Caco-2 (cell line): ENCODE measurements at regions not wholly inside any gene's neighbourhood (a gene's known extent, or its start where the extent isn't known, plus 50 kb on each side); places are given as distances from the start of the nearest gene placed in this dataset.
A peak's percentile ranks its signal among the peaks of the same experiment; 100 is the strongest.
"Not testable (repeated sequence)": the region's sequence is repeated elsewhere in the genome, so short reads cannot be mapped to it uniquely, and the experiment has no call there.

Experiments
- BruUV-seq: library from RNA; stranded (reverse); fragments of 400-500 nt; replicated peaks from 2 replicates; lab custom pipeline; 2021; lab: Mats Ljungman, UMichigan
- CTCF ChIA-PET: fragments of 300-600 bp; sonication (Branson Sonifier 250); formaldehyde crosslinking; loops from one replicate; lab custom pipeline; 2022; ENCODE audit warnings: antibody characterized with exemption; lab: Charles Lee
- POLR2A ChIA-PET: fragments of 300-600 bp; sonication (Branson Sonifier 250); formaldehyde crosslinking; loops from one replicate; lab custom pipeline; 2022; ENCODE audit warnings: antibody characterized with exemption; lab: Charles Lee
- DNase-seq, 2 experiments: peaks; one replicate each; pipeline versions ENCODE4 v3.0.0 to v3.0.0-alpha.2; 2020 to 2022
- H3K27me3 ChIP-seq: replicated peaks from 2 replicates; pipeline ENCODE4 v1.6.0; 2011; ENCODE audit warnings: low read length; ENCODE audit not compliant: control insufficient read depth, insufficient read depth
- H3K36me3 ChIP-seq: 2 replicates; pipeline ENCODE4 v1.5.1; 2011; ENCODE audit warnings: low read length; ENCODE audit not compliant: control insufficient read depth, insufficient read depth
- H3K4me1 ChIP-seq: fragments of 250-450 bp; sonication (Bioruptor Pico); 2 replicates; pipeline ENCODE4 v1.5.1; 2020; ENCODE audit warnings: mild to moderate bottlenecking
- H3K4me3 ChIP-seq: 2 replicates; pipeline ENCODE4 v1.5.1; 2011; ENCODE audit warnings: low read depth, mild to moderate bottlenecking, control low read depth, low read length
- H3K9me3 ChIP-seq: fragments of 250-450 bp; sonication (Bioruptor Pico); 2 replicates; pipeline ENCODE4 v1.5.1; 2020; ENCODE audit warnings: mild to moderate bottlenecking, moderate library complexity
- H3K27ac Mint-ChIP-seq: one replicate; pipeline ENCODE4 v1.8.0; 2022; ENCODE audit warnings: mixed read lengths; ENCODE audit not compliant: unreplicated experiment
- H3K27me3 Mint-ChIP-seq: one replicate; pipeline ENCODE4 v1.8.0; 2022; ENCODE audit warnings: mixed read lengths; ENCODE audit not compliant: insufficient read depth, unreplicated experiment
- H3K36me3 Mint-ChIP-seq: one replicate; pipeline ENCODE4 v1.8.0; 2022; ENCODE audit warnings: mild to moderate bottlenecking, mixed read lengths; ENCODE audit not compliant: insufficient read depth, unreplicated experiment
- H3K4me1 Mint-ChIP-seq: one replicate; pipeline ENCODE4 v1.8.0; 2022; ENCODE audit warnings: low read depth, mixed read lengths; ENCODE audit not compliant: unreplicated experiment
- H3K4me3 Mint-ChIP-seq: one replicate; pipeline ENCODE4 v1.8.0; 2022; ENCODE audit warnings: mild to moderate bottlenecking, moderate library complexity, mixed read lengths; ENCODE audit not compliant: unreplicated experiment
- H3K9me3 Mint-ChIP-seq: one replicate; pipeline ENCODE4 v1.8.0; 2022; ENCODE audit warnings: mixed read lengths; ENCODE audit not compliant: unreplicated experiment
- CTCF ChIP-seq, 2 experiments: fragments of 200-600 bp in 1 of 2; IDR thresholded peaks; 1 replicate in 1 of 2; 2 replicates in 1 of 2; pipeline versions ENCODE4 v1.5.1 to v1.8.0; 2011 to 2022; ENCODE audit warnings: antibody characterized with exemption in 1 of 2, control low read depth in 1 of 2, inconsistent platforms in 1 of 2, low read depth in 1 of 2, low read length in 1 of 2, mild to moderate bottlenecking in 1 of 2, moderate library complexity in 1 of 2; ENCODE audit not compliant: insufficient read depth in 1 of 2, severe bottlenecking in 1 of 2, unreplicated experiment in 1 of 2
- intact Hi-C: fragments of 100-400 bp; cut with micrococcal nuclease; formaldehyde crosslinking; loops from one replicate; pipeline ENCODE4 v1.10.0; 2022; ENCODE audit not compliant: unreplicated experiment

GRCh38 chr2:111535404-111535803 lies 348.6 kb downstream of the ANAPC1 start:
- no peak overlapping the region for H3K4me3 ChIP-seq

GRCh38 chr2:111537078-111537655 lies 346.8 kb downstream of the ANAPC1 start:
- no peaks in the 10 kb centered on the region for H3K9me3 Mint-ChIP-seq
- Histone ChIP-seq H3K27me3 (no peaks in the 10 kb centered on the region), H3K4me3 (no peak overlapping the region), H3K36me3 (no peaks in the 10 kb centered on the region), H3K4me1 (peaks cover 5% of the 10 kb centered on the region; the same call in 1 of the 2 replicates), H3K9me3 (no peaks in the 10 kb centered on the region)
- intact Hi-C loops = no loop called here
- TF ChIP-seq CTCF (IDR thresholded peaks at IDR 0.05; ENCODE audit: insufficient read depth in 1 of 2, low read depth in 1 of 2, low read length in 1 of 2, severe bottlenecking in 1 of 2, unreplicated experiment in 1 of 2) = no peak
- no peaks in the 10 kb centered on the region for H3K36me3 Mint-ChIP-seq
- POLR2A ChIA-PET = no interaction called here
- H3K27ac Mint-ChIP-seq = no peak overlapping the region
- no peak for DNase-seq
- CTCF ChIA-PET = no interaction called here
- H3K27me3 Mint-ChIP-seq = no peaks in the 10 kb centered on the region
- BruUV-seq = no TSS peak
- H3K4me1 Mint-ChIP-seq = no peaks in the 10 kb centered on the region
- H3K4me3 Mint-ChIP-seq = no peak overlapping the region

More at GRCh38 chr2:111535404-111535803, 348.6 kb downstream of the ANAPC1 start:
- intact Hi-C loops = no loop called here
- no peaks in the 10 kb centered on the region for H3K27me3 Mint-ChIP-seq
- no peak for TF ChIP-seq CTCF (IDR thresholded peaks at IDR 0.05; ENCODE audit: insufficient read depth in 1 of 2, low read depth in 1 of 2, low read length in 1 of 2, severe bottlenecking in 1 of 2, unreplicated experiment in 1 of 2)
- no peaks in the 10 kb centered on the region for H3K36me3 Mint-ChIP-seq
- H3K36me3 ChIP-seq = no peaks in the 10 kb centered on the region
- no peaks in the 10 kb centered on the region for H3K9me3 ChIP-seq
- peak overlapping the region; percentile 5 for H3K27ac Mint-ChIP-seq
- no peaks in the 10 kb centered on the region for H3K4me1 Mint-ChIP-seq
- H3K9me3 Mint-ChIP-seq = no peaks in the 10 kb centered on the region
- H3K4me1 ChIP-seq = peaks cover 5% of the 10 kb centered on the region; the same call in 1 of the 2 replicates
- DNase-seq = peak; percentile 46
- H3K4me3 Mint-ChIP-seq = no peak overlapping the region
- ChIA-PET POLR2A (interaction anchor here (0.6 kb wide), 1 partner anchor 124 kb away, joined by 3 read pairs; no protein-coding TSS in a partner anchor), CTCF (interaction anchor here (0.7 kb wide), 1 partner anchor 163 kb away, joined by 4 read pairs; no protein-coding TSS in a partner anchor)
- no peaks in the 10 kb centered on the region for H3K27me3 ChIP-seq
- no TSS peak for BruUV-seq

GRCh38 chr2:111539991-111540390 lies 344.0 kb downstream of the ANAPC1 start:
- H3K27ac Mint-ChIP-seq, CTCF ChIA-PET, H3K9me3 ChIP-seq, BruUV-seq, H3K4me3 Mint-ChIP-seq, H3K4me3 ChIP-seq, H3K36me3 Mint-ChIP-seq, H3K4me1 ChIP-seq, intact Hi-C loops, DNase-seq, H3K27me3 ChIP-seq, H3K4me1 Mint-ChIP-seq, H3K36me3 ChIP-seq, H3K9me3 Mint-ChIP-seq, POLR2A ChIA-PET, H3K27me3 Mint-ChIP-seq: not testable (repeated sequence)

GRCh38 chr2:111542120-111542774 lies 341.7 kb downstream of the ANAPC1 start:
- H3K4me1 ChIP-seq, H3K36me3 Mint-ChIP-seq, DNase-seq, H3K4me3 ChIP-seq, H3K4me3 Mint-ChIP-seq, H3K27me3 ChIP-seq, POLR2A ChIA-PET, intact Hi-C loops, H3K27ac Mint-ChIP-seq, H3K36me3 ChIP-seq, H3K9me3 ChIP-seq, CTCF ChIA-PET, H3K9me3 Mint-ChIP-seq, BruUV-seq, H3K27me3 Mint-ChIP-seq, H3K4me1 Mint-ChIP-seq: not testable (repeated sequence)

GRCh38 chr2:111544006-111544405 lies 340.0 kb downstream of the ANAPC1 start:
- H3K4me1 ChIP-seq, H3K36me3 Mint-ChIP-seq, H3K27ac Mint-ChIP-seq, H3K9me3 Mint-ChIP-seq, H3K4me1 Mint-ChIP-seq, POLR2A ChIA-PET, H3K4me3 ChIP-seq, H3K4me3 Mint-ChIP-seq, BruUV-seq, H3K27me3 Mint-ChIP-seq, intact Hi-C loops, H3K27me3 ChIP-seq, H3K36me3 ChIP-seq, CTCF ChIA-PET, DNase-seq, H3K9me3 ChIP-seq: not testable (repeated sequence)
